ENCODE measurements at regions not wholly inside any gene's neighbourhood (a gene's known extent, or its start where the extent isn't known, plus 50 kb on each side); places are given as distances from the start of the nearest gene placed in this dataset.

DNA sequence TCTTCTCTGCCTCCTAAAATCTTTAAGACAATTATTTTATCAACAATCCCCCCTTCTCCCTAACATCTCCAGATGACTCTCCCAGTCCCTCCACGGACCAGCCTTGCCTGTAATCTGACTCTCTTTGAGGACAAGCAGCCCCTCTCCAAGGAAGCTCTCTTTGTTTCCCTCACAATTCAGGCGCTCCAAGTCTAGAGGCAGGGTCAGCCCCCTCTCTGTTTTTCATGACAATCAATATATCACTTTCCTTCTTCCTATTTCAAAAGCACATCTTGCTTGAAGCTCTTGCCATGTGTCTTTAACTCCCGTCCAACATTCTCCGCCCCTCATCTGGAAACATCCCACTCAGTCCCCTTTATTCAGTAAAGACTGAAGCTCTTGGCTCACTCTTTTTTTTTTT is 393.4 kb upstream of the SULF2 start:
- TF ChIP-seq CTCF (conservative IDR thresholded peaks at IDR 0.05; ENCODE audit: low read depth, low read length) (no peak), EZH2 (IDR thresholded peaks at IDR 0.05; ENCODE audit: borderline replicate concordance, low read depth, low read length, poor library complexity, severe bottlenecking) (no peak)

Data from A673 (cell line).